GM10248 (cell line): ENCODE measurements at regions not wholly inside any gene's neighbourhood (a gene's known extent, or its start where the extent isn't known, plus 50 kb on each side); places are given as distances from the start of the nearest gene placed in this dataset.

Experiments
- CTCF ChIA-PET: fragments of 300-600 bp; sonication (Branson Sonifier 250); formaldehyde crosslinking; extraction: SDS; loops from one replicate; lab custom pipeline; 2021; ENCODE audit warnings: antibody characterized with exemption; lab: Yijun Ruan, JAX
- POLR2A ChIA-PET: fragments of 350-650 bp; sonication (Branson Sonifier 250); formaldehyde crosslinking; extraction: SDS; loops from one replicate; lab custom pipeline; 2020; ENCODE audit warnings: antibody characterized with exemption; lab: Yijun Ruan, JAX
- DNase-seq: peaks from one replicate; pipeline ENCODE4 v3.0.0; 2012; ENCODE audit errors: extremely low spot score
- CTCF ChIP-seq: IDR thresholded peaks from 2 replicates; pipeline ENCODE4 v1.5.1; 2012; ENCODE audit warnings: mild to moderate bottlenecking, low read depth; ENCODE audit errors: extremely low read depth, missing control alignments, control extremely low read depth

- TF ChIP-seq CTCF: no peak
- POLR2A ChIA-PET: no interaction called here
- no peak for DNase-seq
- CTCF ChIA-PET: interaction anchor here (1.0 to 1.8 kb wide), 5 partner anchors 9 to 25 kb away, joined by 3 to 5 read pairs (median 4); no protein-coding TSS in a partner anchor
Measured at GRCh38 chr4:174170091-174170490, 113.4 kb downstream of the FBXO8 start.

GRCh38 chr4:174157106-174157607 lies 126.3 kb downstream of the FBXO8 start:
- no peak for DNase-seq
- POLR2A ChIA-PET: no interaction called here
- CTCF ChIA-PET: interaction anchor here (1.2 to 1.7 kb wide), 2 partner anchors 651 to 736 kb away, joined by 4 to 6 read pairs; no protein-coding TSS in a partner anchor
- no peak for TF ChIP-seq CTCF

- POLR2A ChIA-PET: no interaction called here
- CTCF ChIA-PET: no interaction called here
- TF ChIP-seq CTCF: peak; percentile 52
- DNase-seq: peak; percentile 8
Measured at GRCh38 chr4:174156239-174156826, 127.1 kb downstream of the FBXO8 start.

GRCh38 chr4:174154215-174154854 lies 129.1 kb downstream of the FBXO8 start:
- no peak for TF ChIP-seq CTCF
- ChIA-PET POLR2A (no interaction called here), CTCF (interaction anchor here (0.8 to 1.8 kb wide), 5 partner anchors 11 to 734 kb away, joined by 3 to 5 read pairs (median 3); no protein-coding TSS in a partner anchor)
- DNase-seq: no peak

GRCh38 chr4:174152717-174153466 lies 130.6 kb downstream of the FBXO8 start:
- ChIA-PET CTCF (interaction anchor here (0.7 to 1.8 kb wide), 5 partner anchors 9 to 33 kb away, joined by 3 to 6 read pairs (median 3); no protein-coding TSS in a partner anchor), POLR2A (no interaction called here)
- no peak for TF ChIP-seq CTCF
- no peak for DNase-seq

GRCh38 chr4:174147863-174148262 lies 135.6 kb downstream of the FBXO8 start:
- DNase-seq: no peak
- CTCF ChIA-PET: interaction anchor here (0.9 kb wide), 1 partner anchor 10 kb away, joined by 3 read pairs; no protein-coding TSS in a partner anchor
- no peak for TF ChIP-seq CTCF
- POLR2A ChIA-PET: no interaction called here
